ENCODE measurements at regions not wholly inside any gene's neighbourhood (a gene's known extent, or its start where the extent isn't known, plus 50 kb on each side); places are given as distances from the start of the nearest gene placed in this dataset.

DNA sequence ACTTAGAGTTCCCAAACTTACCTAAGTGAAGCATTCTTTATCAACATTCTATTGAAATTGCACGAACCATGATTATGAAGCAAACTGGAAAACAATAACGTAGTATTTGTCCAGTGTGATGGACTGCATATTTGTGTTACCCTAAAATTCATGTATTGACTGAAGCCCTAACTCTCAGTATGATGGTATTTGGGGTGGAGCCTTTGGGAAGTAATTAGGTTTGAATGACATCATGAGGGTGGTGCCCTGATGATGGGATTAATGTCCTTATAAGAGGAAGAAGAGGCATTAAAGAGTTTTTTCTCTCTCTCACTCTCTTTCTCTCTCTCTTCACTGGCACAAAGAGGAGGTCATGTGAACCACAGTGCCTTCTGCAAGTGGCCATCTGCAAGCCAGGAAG lies 365.4 kb upstream of the PTGER4 start:
- H4K20me1 ChIP-seq (ENCODE audit: control insufficient read depth, extremely low read depth, insufficient read depth, low read length), result no peaks in the 10 kb centered on the region
- H3K27me3 ChIP-seq (ENCODE audit: control insufficient read depth, extremely low read depth, insufficient read depth, low read length), result no peaks in the 10 kb centered on the region
- H3K4me2 ChIP-seq (ENCODE audit: control insufficient read depth, extremely low read depth, insufficient read depth, low read depth, low read length), result no peak overlapping the region
- no peaks in the 10 kb centered on the region for H3K9me1 ChIP-seq (ENCODE audit: control insufficient read depth, extremely low read depth, insufficient read depth, low read length)
- H3K9ac ChIP-seq (ENCODE audit: control insufficient read depth, extremely low read depth, insufficient read depth, low read length), result no peak overlapping the region
- H3K4me3 ChIP-seq (ENCODE audit: control insufficient read depth in 2 of 3, extremely low read depth in 1 of 3, insufficient read depth in 2 of 3, low read depth in 1 of 3, low read length in 3 of 3), result no peak overlapping the region
- no peaks in the 10 kb centered on the region for H3K9me3 ChIP-seq (ENCODE audit: control insufficient read depth, low read depth, low read length)
- H3K79me2 ChIP-seq (ENCODE audit: control insufficient read depth, insufficient read depth, low read length), result no peaks in the 10 kb centered on the region
- FAIRE-seq (no peak), DNase-seq (ENCODE audit: low read depth, low spot score) (no peak)
- dilution Hi-C loops (cut with MboI; ENCODE audit: extremely low pct_ligation_motif_present, low sequenced_read_pairs), result no loop called here
- no peak overlapping the region for H2AFZ ChIP-seq (ENCODE audit: control insufficient read depth, low read length)
- TF ChIP-seq, protein P1, sequence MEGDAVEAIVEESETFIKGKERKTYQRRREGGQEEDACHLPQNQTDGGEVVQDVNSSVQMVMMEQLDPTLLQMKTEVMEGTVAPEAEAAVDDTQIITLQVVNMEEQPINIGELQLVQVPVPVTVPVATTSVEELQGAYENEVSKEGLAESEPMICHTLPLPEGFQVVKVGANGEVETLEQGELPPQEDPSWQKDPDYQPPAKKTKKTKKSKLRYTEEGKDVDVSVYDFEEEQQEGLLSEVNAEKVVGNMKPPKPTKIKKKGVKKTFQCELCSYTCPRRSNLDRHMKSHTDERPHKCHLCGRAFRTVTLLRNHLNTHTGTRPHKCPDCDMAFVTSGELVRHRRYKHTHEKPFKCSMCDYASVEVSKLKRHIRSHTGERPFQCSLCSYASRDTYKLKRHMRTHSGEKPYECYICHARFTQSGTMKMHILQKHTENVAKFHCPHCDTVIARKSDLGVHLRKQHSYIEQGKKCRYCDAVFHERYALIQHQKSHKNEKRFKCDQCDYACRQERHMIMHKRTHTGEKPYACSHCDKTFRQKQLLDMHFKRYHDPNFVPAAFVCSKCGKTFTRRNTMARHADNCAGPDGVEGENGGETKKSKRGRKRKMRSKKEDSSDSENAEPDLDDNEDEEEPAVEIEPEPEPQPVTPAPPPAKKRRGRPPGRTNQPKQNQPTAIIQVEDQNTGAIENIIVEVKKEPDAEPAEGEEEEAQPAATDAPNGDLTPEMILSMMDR (optimal IDR thresholded peaks at IDR 0.05 in 1 of 3, IDR thresholded peaks at IDR 0.05 in 1 of 3, conservative IDR thresholded peaks at IDR 0.05 in 1 of 3; ENCODE audit: extremely low read depth in 1 of 3, insufficient read depth in 2 of 3, low read length in 3 of 3), result no peak
- TF ChIP-seq EZH2 (IDR thresholded peaks at IDR 0.05; ENCODE audit: low read length), result no peak
- no peaks in the 10 kb centered on the region for H3K4me1 ChIP-seq (ENCODE audit: control insufficient read depth, extremely low read depth, insufficient read depth, low read length)
- no peak overlapping the region for H3K27ac ChIP-seq (ENCODE audit: control insufficient read depth, insufficient read depth, low read length)
- H3K36me3 ChIP-seq (ENCODE audit: control insufficient read depth in 2 of 2, extremely low read depth in 1 of 2, insufficient read depth in 2 of 2, low read length in 2 of 2), result no peaks in the 10 kb centered on the region

DNA sequence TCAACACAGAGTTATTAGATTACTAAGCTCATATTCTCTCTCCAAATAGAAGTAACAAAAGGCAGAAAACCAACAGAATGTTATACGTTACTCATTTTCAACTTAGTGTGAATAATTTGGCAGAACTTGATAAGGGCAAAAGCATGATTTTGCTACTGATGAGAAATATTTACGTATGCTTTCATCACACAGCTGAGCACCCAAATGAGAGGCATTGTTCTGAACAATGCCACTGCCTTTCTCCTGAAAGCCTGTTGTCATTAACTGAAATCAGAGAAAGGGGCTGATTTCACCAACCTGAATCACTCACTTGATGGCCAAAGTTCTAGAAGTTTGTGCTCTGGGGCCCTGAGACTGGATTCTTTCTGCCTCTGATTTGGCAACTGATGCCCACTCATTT lies 367.5 kb upstream of the PTGER4 start:
- H3K9me1 ChIP-seq (ENCODE audit: control insufficient read depth, extremely low read depth, insufficient read depth, low read length), result no peaks in the 10 kb centered on the region
- no peaks in the 10 kb centered on the region for H4K20me1 ChIP-seq (ENCODE audit: control insufficient read depth, extremely low read depth, insufficient read depth, low read length)
- no peaks in the 10 kb centered on the region for H3K36me3 ChIP-seq (ENCODE audit: control insufficient read depth in 2 of 2, extremely low read depth in 1 of 2, insufficient read depth in 2 of 2, low read length in 2 of 2)
- FAIRE-seq, result no peak
- H3K79me2 ChIP-seq (ENCODE audit: control insufficient read depth, insufficient read depth, low read length), result no peaks in the 10 kb centered on the region
- no peak overlapping the region for H3K4me2 ChIP-seq (ENCODE audit: control insufficient read depth, extremely low read depth, insufficient read depth, low read depth, low read length)
- TF ChIP-seq, protein P1 (optimal IDR thresholded peaks at IDR 0.05 in 1 of 3, IDR thresholded peaks at IDR 0.05 in 1 of 3, conservative IDR thresholded peaks at IDR 0.05 in 1 of 3; ENCODE audit: extremely low read depth in 1 of 3, insufficient read depth in 2 of 3, low read length in 3 of 3), result no peak
- TF ChIP-seq EZH2 (IDR thresholded peaks at IDR 0.05; ENCODE audit: low read length), result no peak
- no peaks in the 10 kb centered on the region for H3K4me1 ChIP-seq (ENCODE audit: control insufficient read depth, extremely low read depth, insufficient read depth, low read length)
- H3K27me3 ChIP-seq (ENCODE audit: control insufficient read depth, extremely low read depth, insufficient read depth, low read length), result no peaks in the 10 kb centered on the region
- no peak overlapping the region for H3K9ac ChIP-seq (ENCODE audit: control insufficient read depth, extremely low read depth, insufficient read depth, low read length)
- H3K27ac ChIP-seq (ENCODE audit: control insufficient read depth, insufficient read depth, low read length), result no peak overlapping the region
- H3K4me3 ChIP-seq (ENCODE audit: control insufficient read depth in 2 of 3, extremely low read depth in 1 of 3, insufficient read depth in 2 of 3, low read depth in 1 of 3, low read length in 3 of 3), result no peak overlapping the region
- DNase-seq (ENCODE audit: low read depth, low spot score), result no peak
- no peaks in the 10 kb centered on the region for H3K9me3 ChIP-seq (ENCODE audit: control insufficient read depth, low read depth, low read length)
- no peak overlapping the region for H2AFZ ChIP-seq (ENCODE audit: control insufficient read depth, low read length)
- dilution Hi-C loops (cut with MboI; ENCODE audit: extremely low pct_ligation_motif_present, low sequenced_read_pairs), result no loop called here
